Stomach (tissue), 4 donors: ENCODE measurements at regions not wholly inside any gene's neighbourhood (a gene's known extent, or its start where the extent isn't known, plus 50 kb on each side); places are given as distances from the start of the nearest gene placed in this dataset.

ENCODE experiments used
- CTCF ChIP-seq, 7 experiments: fragments of 450-650 bp in 4 of 7; fragments of 200-600 bp in 3 of 7; sonication (generic) in 3 of 7; IDR thresholded peaks; one replicate each; pipeline ENCODE4 v1.5.1; 2016 to 2019; ENCODE audit warnings: antibody characterized with exemption in 7 of 7, control low read depth in 2 of 7, mild to moderate bottlenecking in 1 of 7
- EP300 ChIP-seq: sonication (generic); formaldehyde crosslinking; IDR thresholded peaks from one replicate; pipeline ENCODE4 v1.6.1; 2017; ENCODE audit warnings: antibody characterized with exemption
- POLR2A ChIP-seq, 4 donors: fragments of 450-650 bp; IDR thresholded peaks; one replicate each; pipeline ENCODE4 v1.6.1; 2016; ENCODE audit warnings: antibody characterized with exemption in 4 of 4, control low read depth in 2 of 4, mild to moderate bottlenecking in 1 of 4, moderate library complexity in 1 of 4
- POLR2AphosphoS5 ChIP-seq, 3 donors: sonication (generic); formaldehyde crosslinking; IDR thresholded peaks; one replicate each; pipeline ENCODE4 v1.6.1; 2016; ENCODE audit warnings: antibody characterized with exemption in 3 of 3

DNA sequence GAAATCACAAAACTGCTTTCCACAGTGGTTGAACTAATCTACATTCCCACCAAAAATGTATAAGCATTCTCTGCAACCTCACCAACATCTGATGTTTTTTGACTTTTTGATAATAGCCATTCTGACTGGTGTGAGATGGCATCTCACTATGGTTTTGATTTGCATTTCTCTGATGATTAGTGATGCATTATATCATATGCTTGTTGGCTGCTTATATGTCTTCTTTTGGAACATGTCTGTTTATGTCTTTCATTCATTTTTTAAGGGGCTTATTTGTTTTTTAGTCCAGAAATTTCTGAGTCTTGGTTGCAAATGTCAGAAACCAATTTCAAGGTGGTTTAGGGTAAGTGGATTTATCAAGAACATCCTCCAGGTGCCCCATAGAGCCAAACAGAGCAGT lies 484.8 kb upstream of the TSHZ3 start:
- no peak for TF ChIP-seq CTCF (IDR thresholded peaks at IDR 0.05)
- TF ChIP-seq POLR2A (IDR thresholded peaks at IDR 0.05) = no peak
- TF ChIP-seq POLR2AphosphoS5 (IDR thresholded peaks at IDR 0.05) = no peak
- no peak for TF ChIP-seq EP300
